ENCODE measurements at regions not wholly inside any gene's neighbourhood (a gene's known extent, or its start where the extent isn't known, plus 50 kb on each side); places are given as distances from the start of the nearest gene placed in this dataset.

GRCh38 chr1:214970016-214970415 is 112.5 kb upstream of the KCNK2 start:
- Histone ChIP-seq H3K4me3 (ENCODE audit: extremely low read depth in 1 of 4, insufficient read depth in 2 of 4, low read depth in 3 of 4, low read length in 4 of 4) (no peak overlapping the region), H4K8ac (ENCODE audit: extremely low read depth, insufficient read depth, low read length) (no peak overlapping the region), H3K23me2 (ENCODE audit: low read depth, low read length) (no peaks in the 10 kb centered on the region), H2BK15ac (ENCODE audit: low read length) (no peak overlapping the region), H3K4me2 (ENCODE audit: insufficient read depth in 1 of 2, low read depth in 2 of 2, low read length in 2 of 2) (no peak overlapping the region), H4K5ac (ENCODE audit: insufficient read length, low read depth, low read length) (no peak overlapping the region), H3K79me2 (ENCODE audit: control insufficient read depth in 1 of 2, insufficient read depth in 2 of 2, low read length in 2 of 2) (no peaks in the 10 kb centered on the region), H3K9ac (replicated peaks in 1 of 4; ENCODE audit: extremely low read depth in 1 of 4, low read depth in 3 of 4, low read length in 3 of 4) (no peak overlapping the region), H2BK20ac (ENCODE audit: low read length) (no peak overlapping the region), H3K23ac (ENCODE audit: insufficient read length) (no peak overlapping the region), H2AK5ac (ENCODE audit: low read depth, low read length) (no peak overlapping the region), H4K20me1 (replicated peaks in 1 of 2; ENCODE audit: control insufficient read depth in 1 of 2, insufficient read depth in 2 of 2, low read length in 2 of 2) (no peaks in the 10 kb centered on the region), H2BK5ac (ENCODE audit: low read depth, low read length) (no peak overlapping the region), H3K14ac (ENCODE audit: insufficient read length) (no peak overlapping the region), H2BK120ac (replicated peaks; ENCODE audit: low read depth, low read length) (no peak overlapping the region), H3K4me1 (replicated peaks in 1 of 4; ENCODE audit: control insufficient read depth in 3 of 4, insufficient read depth in 4 of 4, low read length in 3 of 4) (peaks cover 0 to 5% (median 1%) of the 10 kb centered on the region in 4 experiments; a peak in 2 of 7 replicates), H3K56ac (replicated peaks; ENCODE audit: insufficient read length, low read depth, low read length) (no peak overlapping the region), H2AFZ (ENCODE audit: low read length) (no peak overlapping the region), H3K27me3 (replicated peaks in 1 of 4; ENCODE audit: control insufficient read depth in 3 of 4, extremely low read depth in 1 of 4, insufficient read depth in 3 of 4, low read length in 3 of 4) (no peaks in the 10 kb centered on the region), H3K27ac (ENCODE audit: low read depth, low read length) (no peak overlapping the region), H3K36me3 (ENCODE audit: control insufficient read depth in 2 of 4, insufficient read depth in 4 of 4, low read length in 3 of 4) (no peaks in the 10 kb centered on the region), H3K79me1 (ENCODE audit: low read depth, low read length) (no peaks in the 10 kb centered on the region), H2BK12ac (ENCODE audit: low read depth, low read length) (no peak overlapping the region), H3K18ac (ENCODE audit: extremely low read depth, low read length) (no peak overlapping the region), H3K9me3 (ENCODE audit: insufficient read depth in 2 of 2, low read depth in 1 of 2, low read length in 1 of 2) (no peaks in the 10 kb centered on the region), H3K4ac (replicated peaks; ENCODE audit: insufficient read length, low read depth, low read length) (no peak overlapping the region), H4K91ac (replicated peaks; ENCODE audit: insufficient read length, low read length) (no peak overlapping the region)
- TF ChIP-seq SUZ12 (IDR thresholded peaks at IDR 0.05; ENCODE audit: low read length) (no peak), SRF (IDR thresholded peaks at IDR 0.05; ENCODE audit: low read depth, low read length) (no peak), TAF1 (IDR thresholded peaks at IDR 0.05; ENCODE audit: low read depth, low read length) (no peak), HDAC2 (IDR thresholded peaks at IDR 0.05; ENCODE audit: borderline replicate concordance in 1 of 2, low read depth in 2 of 2, low read length in 2 of 2) (no peak), SIN3A (conservative IDR thresholded peaks at IDR 0.05 in 1 of 2, IDR thresholded peaks at IDR 0.05 in 1 of 2; ENCODE audit: low read depth in 1 of 2, low read length in 2 of 2) (no peak), PHF8 (conservative IDR thresholded peaks at IDR 0.05; ENCODE audit: low read depth, low read length) (no peak), KDM5A (IDR thresholded peaks at IDR 0.05; ENCODE audit: low read length) (no peak), POLR2A (IDR thresholded peaks at IDR 0.05; ENCODE audit: control extremely low read depth in 1 of 2, low read depth in 2 of 2, low read length in 2 of 2) (no peak), RNF2 (IDR thresholded peaks at IDR 0.05; ENCODE audit: borderline replicate concordance, low read depth, low read length, missing control alignments, poor library complexity, severe bottlenecking) (no peak), SAP30 (IDR thresholded peaks at IDR 0.05; ENCODE audit: insufficient read depth, insufficient replicate concordance, low read length) (no peak), BCL11A (IDR thresholded peaks at IDR 0.05; ENCODE audit: low read depth in 2 of 2, low read length in 2 of 2) (no peak), CHD2 (IDR thresholded peaks at IDR 0.05; ENCODE audit: low read length) (no peak), RFX5 (IDR thresholded peaks at IDR 0.05; ENCODE audit: borderline replicate concordance, low read depth, low read length) (no peak)
- FAIRE-seq (no peak), DNase-seq (ENCODE audit: low read depth in 1 of 2, low spot score in 2 of 2) (no peak)
- ChIA-PET POLR2A (ENCODE audit: partially characterized antibody) (no interaction called here), CTCF (ENCODE audit: partially characterized antibody) (interaction anchor here (1.0 to 1.5 kb wide), 2 partner anchors 18 to 45 kb away, joined by 3 to 5 read pairs; no protein-coding TSS in a partner anchor)
- 100% methylated on average over 1 of the region's 1 CpG; no CpG with 5 or more reads in 1 of the 2 experiments for WGBS, 2 experiments (ENCODE audit: extremely low coverage in 1 of 2, insufficient coverage in 1 of 2, insufficient read length in 1 of 2, insufficient replicate concordance in 2 of 2, low coverage in 1 of 2, low lambda C conversion rate in 2 of 2, missing lambda C conversion rate in 1 of 2)
